Right lobe of liver (tissue), 4 donors: ENCODE measurements at regions not wholly inside any gene's neighbourhood (a gene's known extent, or its start where the extent isn't known, plus 50 kb on each side); places are given as distances from the start of the nearest gene placed in this dataset.

Source experiments
- POLR2A ChIP-seq: fragments of 450-650 bp; IDR thresholded peaks from one replicate; pipeline ENCODE4 v1.6.1; 2017; ENCODE audit warnings: antibody characterized with exemption, mild to moderate bottlenecking
- TF ChIP-seq, protein P1 (sequence below), 4 donors: fragments of 200-600 bp in 3 of 4; fragments of 450-650 bp in 1 of 4; IDR thresholded peaks; one replicate each; pipeline versions ENCODE4 v1.5.1 to v1.8.0; 2016 to 2022; ENCODE audit warnings: antibody characterized with exemption in 4 of 4, mild to moderate bottlenecking in 2 of 4
- donor health status: DM: no; HTN: no; CAD: no.
- donor health status: DM: no; HTN: no; CAD: no.
- donor health status: DM: no; HTN: yes; CAD: no.

DNA sequence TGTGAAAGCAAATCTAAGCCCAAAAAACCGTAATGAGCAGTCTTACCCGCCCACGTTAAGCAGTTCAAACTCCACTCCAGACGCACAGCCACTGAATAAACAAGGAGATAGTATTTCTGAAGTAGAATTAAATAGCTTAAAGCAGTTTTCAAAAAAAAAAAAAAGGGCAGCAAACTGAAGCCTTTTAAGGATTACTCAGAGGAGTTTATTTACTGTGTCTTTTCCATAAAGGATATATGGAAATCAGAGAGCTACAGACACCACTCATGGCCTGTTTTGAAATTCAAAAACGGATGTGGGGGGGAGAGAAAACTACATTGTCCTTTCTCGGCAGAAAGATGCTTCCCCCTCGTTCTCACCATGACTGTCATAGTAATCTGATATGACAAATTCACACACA is 83.7 kb upstream of the IRX1 start:
- TF ChIP-seq, protein P1, sequence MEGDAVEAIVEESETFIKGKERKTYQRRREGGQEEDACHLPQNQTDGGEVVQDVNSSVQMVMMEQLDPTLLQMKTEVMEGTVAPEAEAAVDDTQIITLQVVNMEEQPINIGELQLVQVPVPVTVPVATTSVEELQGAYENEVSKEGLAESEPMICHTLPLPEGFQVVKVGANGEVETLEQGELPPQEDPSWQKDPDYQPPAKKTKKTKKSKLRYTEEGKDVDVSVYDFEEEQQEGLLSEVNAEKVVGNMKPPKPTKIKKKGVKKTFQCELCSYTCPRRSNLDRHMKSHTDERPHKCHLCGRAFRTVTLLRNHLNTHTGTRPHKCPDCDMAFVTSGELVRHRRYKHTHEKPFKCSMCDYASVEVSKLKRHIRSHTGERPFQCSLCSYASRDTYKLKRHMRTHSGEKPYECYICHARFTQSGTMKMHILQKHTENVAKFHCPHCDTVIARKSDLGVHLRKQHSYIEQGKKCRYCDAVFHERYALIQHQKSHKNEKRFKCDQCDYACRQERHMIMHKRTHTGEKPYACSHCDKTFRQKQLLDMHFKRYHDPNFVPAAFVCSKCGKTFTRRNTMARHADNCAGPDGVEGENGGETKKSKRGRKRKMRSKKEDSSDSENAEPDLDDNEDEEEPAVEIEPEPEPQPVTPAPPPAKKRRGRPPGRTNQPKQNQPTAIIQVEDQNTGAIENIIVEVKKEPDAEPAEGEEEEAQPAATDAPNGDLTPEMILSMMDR (IDR thresholded peaks at IDR 0.05) = no peak
- no peak for TF ChIP-seq POLR2A
